HG03095 (cell line): ENCODE measurements at regions not wholly inside any gene's neighbourhood (a gene's known extent, or its start where the extent isn't known, plus 50 kb on each side); places are given as distances from the start of the nearest gene placed in this dataset.

ENCODE experiments used
- ATAC-seq: cut with Tn5 transposase; IDR thresholded peaks from one replicate; pipeline ENCODE4 v1.9.1; 2021; ENCODE audit warnings: moderate library complexity; ENCODE audit not compliant: unreplicated experiment

GRCh38 chr4:186886759-186887158 is 163.1 kb upstream of the FAT1 start:
- ATAC-seq: no peak

GRCh38 chr4:186887291-186887700 is 163.6 kb upstream of the FAT1 start:
- ATAC-seq: no peak

- ATAC-seq: no peak
Measured at GRCh38 chr4:186887752-186888151, 164.1 kb upstream of the FAT1 start.

- no peak for ATAC-seq
Measured at GRCh38 chr4:186889876-186890643, 166.4 kb upstream of the FAT1 start.

GRCh38 chr4:186891859-186892486 is 168.3 kb upstream of the FAT1 start:
- no peak for ATAC-seq

GRCh38 chr4:186898367-186898766 is 174.7 kb upstream of the FAT1 start:
- no peak for ATAC-seq

- ATAC-seq: no peak
Measured at GRCh38 chr4:186900232-186900900, 176.7 kb upstream of the FAT1 start.

- ATAC-seq: no peak
Measured at GRCh38 chr4:186900984-186901383, 177.3 kb upstream of the FAT1 start.

GRCh38 chr4:186901850-186902249 is 178.2 kb upstream of the FAT1 start:
- ATAC-seq: no peak

- ATAC-seq: no peak
Measured at GRCh38 chr4:186902361-186902760, 178.7 kb upstream of the FAT1 start.

- ATAC-seq: no peak
Measured at GRCh38 chr4:186904101-186904500, 180.4 kb upstream of the FAT1 start.

- ATAC-seq: no peak
Measured at GRCh38 chr4:186906722-186907121, 183.1 kb upstream of the FAT1 start.

- ATAC-seq: no peak
Measured at GRCh38 chr4:186910385-186910784, 186.7 kb upstream of the FAT1 start.

- no peak for ATAC-seq
Measured at GRCh38 chr4:186912606-186913005, 188.9 kb upstream of the FAT1 start.

- ATAC-seq: no peak
Measured at GRCh38 chr4:186915816-186916215, 192.2 kb upstream of the FAT1 start.

GRCh38 chr4:186917136-186917535 is 193.5 kb upstream of the FAT1 start:
- no peak for ATAC-seq

GRCh38 chr4:186918466-186918865 is 194.8 kb upstream of the FAT1 start:
- ATAC-seq: no peak

- no peak for ATAC-seq
Measured at GRCh38 chr4:186919340-186919739, 195.7 kb upstream of the FAT1 start.

- no peak for ATAC-seq
Measured at GRCh38 chr4:186920483-186920882, 196.8 kb upstream of the FAT1 start.

GRCh38 chr4:186920992-186921391 is 197.3 kb upstream of the FAT1 start:
- ATAC-seq: no peak

GRCh38 chr4:186924723-186925122 is 201.1 kb upstream of the FAT1 start:
- no peak for ATAC-seq

GRCh38 chr4:186927624-186928023 is 204.0 kb upstream of the FAT1 start:
- ATAC-seq: no peak
